SJCRH30 (cell line): ENCODE measurements at regions not wholly inside any gene's neighbourhood (a gene's known extent, or its start where the extent isn't known, plus 50 kb on each side); places are given as distances from the start of the nearest gene placed in this dataset.

Experiments used
- DNase-seq, 2 experiments: peaks; one replicate each; pipeline ENCODE4 v3.0.0-alpha.2; 2015 to 2020
- H3K27ac ChIP-seq: fragments of 250-450 bp; sonication (Bioruptor Pico); 2 replicates; pipeline ENCODE4 v1.5.1; 2020; ENCODE audit warnings: mild to moderate bottlenecking, moderate library complexity
- H3K27me3 ChIP-seq: fragments of 250-450 bp; sonication (Bioruptor Pico); 2 replicates; pipeline ENCODE4 v1.5.1; 2020; ENCODE audit warnings: mild to moderate bottlenecking, moderate library complexity
- H3K36me3 ChIP-seq: fragments of 250-450 bp; sonication (Bioruptor Pico); 2 replicates; pipeline ENCODE4 v1.5.1; 2020; ENCODE audit warnings: mild to moderate bottlenecking, moderate library complexity
- H3K4me1 ChIP-seq: fragments of 250-450 bp; sonication (Bioruptor Pico); 2 replicates; pipeline ENCODE4 v1.5.1; 2020; ENCODE audit warnings: mild to moderate bottlenecking, moderate library complexity
- H3K4me3 ChIP-seq: fragments of 250-450 bp; sonication (Bioruptor Pico); 2 replicates; pipeline ENCODE4 v1.5.1; 2020; ENCODE audit warnings: mild to moderate bottlenecking, moderate library complexity
- H3K9me3 ChIP-seq: fragments of 250-450 bp; sonication (Bioruptor Pico); replicated peaks from 2 replicates; pipeline ENCODE4 v1.5.1; 2020; ENCODE audit warnings: mild to moderate bottlenecking, moderate library complexity

GRCh38 chr22:48944751-48945620 is 882.7 kb downstream of the BRD1 start:
- Histone ChIP-seq H3K4me3 (no peak overlapping the region), H3K9me3 (no peaks in the 10 kb centered on the region), H3K27ac (no peak overlapping the region), H3K36me3 (no peaks in the 10 kb centered on the region), H3K27me3 (peaks cover 49% of the 10 kb centered on the region), H3K4me1 (0 out of 2 replicates have a peak, but pooled peaks cover 5% of the 10 kb centered on the region)
- no peak for DNase-seq

GRCh38 chr22:48944433-48944750 is 883.3 kb downstream of the BRD1 start:
- no peaks in the 10 kb centered on the region for H3K36me3 ChIP-seq
- no peak overlapping the region for H3K4me3 ChIP-seq
- no peak for DNase-seq
- H3K4me1 ChIP-seq: 0 out of 2 replicates have a peak, but pooled peaks cover 5% of the 10 kb centered on the region
- H3K27ac ChIP-seq: no peak overlapping the region
- H3K9me3 ChIP-seq: no peaks in the 10 kb centered on the region
- peaks cover 48% of the 10 kb centered on the region for H3K27me3 ChIP-seq

- Histone ChIP-seq H3K27me3 (peaks cover 48% of the 10 kb centered on the region), H3K4me1 (0 out of 2 replicates have a peak, but pooled peaks cover 5% of the 10 kb centered on the region), H3K9me3 (no peaks in the 10 kb centered on the region), H3K36me3 (no peaks in the 10 kb centered on the region), H3K4me3 (no peak overlapping the region), H3K27ac (no peak overlapping the region)
- DNase-seq: peak in 1 of 2 experiments; percentile 49
Observed at GRCh38 chr22:48943567-48944432, 883.9 kb downstream of the BRD1 start.

- Histone ChIP-seq H3K27me3 (peaks cover 48% of the 10 kb centered on the region), H3K4me1 (0 out of 2 replicates have a peak, but pooled peaks cover 5% of the 10 kb centered on the region), H3K4me3 (no peak overlapping the region), H3K27ac (no peak overlapping the region), H3K9me3 (no peaks in the 10 kb centered on the region), H3K36me3 (no peaks in the 10 kb centered on the region)
- no peak for DNase-seq
Observed at GRCh38 chr22:48942698-48943566, 884.7 kb downstream of the BRD1 start.

- Histone ChIP-seq H3K4me1 (0 out of 2 replicates have a peak, but pooled peaks cover 5% of the 10 kb centered on the region), H3K27me3 (peaks cover 48% of the 10 kb centered on the region), H3K9me3 (no peaks in the 10 kb centered on the region), H3K27ac (no peak overlapping the region), H3K36me3 (no peaks in the 10 kb centered on the region), H3K4me3 (no peak overlapping the region)
- peak in 1 of 2 experiments; percentile 40 for DNase-seq
Observed at GRCh38 chr22:48941903-48942575, 885.6 kb downstream of the BRD1 start.

GRCh38 chr22:48941033-48941902 is 886.4 kb downstream of the BRD1 start:
- no peaks in the 10 kb centered on the region for H3K36me3 ChIP-seq
- H3K27ac ChIP-seq: no peak overlapping the region
- H3K4me1 ChIP-seq: 0 out of 2 replicates have a peak, but pooled peaks cover 5% of the 10 kb centered on the region
- H3K27me3 ChIP-seq: peaks cover 48% of the 10 kb centered on the region
- H3K9me3 ChIP-seq: no peaks in the 10 kb centered on the region
- no peak overlapping the region for H3K4me3 ChIP-seq
- peak in 1 of 2 experiments; percentile 53 for DNase-seq

- no peaks in the 10 kb centered on the region for H3K36me3 ChIP-seq
- DNase-seq: no peak
- peaks cover 44% of the 10 kb centered on the region for H3K27me3 ChIP-seq
- H3K27ac ChIP-seq: no peak overlapping the region
- no peak overlapping the region for H3K4me3 ChIP-seq
- no peaks in the 10 kb centered on the region for H3K9me3 ChIP-seq
- 0 out of 2 replicates have a peak, but pooled peaks cover 5% of the 10 kb centered on the region for H3K4me1 ChIP-seq
Observed at GRCh38 chr22:48940266-48941032, 887.2 kb downstream of the BRD1 start.

GRCh38 chr22:48939441-48940265 is 888.0 kb downstream of the BRD1 start:
- no peaks in the 10 kb centered on the region for H3K9me3 ChIP-seq
- no peak overlapping the region for H3K27ac ChIP-seq
- H3K4me1 ChIP-seq: 0 out of 2 replicates have a peak, but pooled peaks cover 5% of the 10 kb centered on the region
- DNase-seq: no peak
- H3K27me3 ChIP-seq: peaks cover 40% of the 10 kb centered on the region
- no peaks in the 10 kb centered on the region for H3K36me3 ChIP-seq
- no peak overlapping the region for H3K4me3 ChIP-seq

- DNase-seq: no peak
Observed at GRCh38 chr22:48938741-48939140, 888.9 kb downstream of the BRD1 start.

GRCh38 chr22:48937032-48937639 is 890.5 kb downstream of the BRD1 start:
- 0 out of 2 replicates have a peak, but pooled peaks cover 5% of the 10 kb centered on the region for H3K4me1 ChIP-seq
- H3K36me3 ChIP-seq: no peaks in the 10 kb centered on the region
- H3K27me3 ChIP-seq: peaks cover 23% of the 10 kb centered on the region
- no peaks in the 10 kb centered on the region for H3K9me3 ChIP-seq
- H3K27ac ChIP-seq: no peak overlapping the region
- DNase-seq: no peak
- no peak overlapping the region for H3K4me3 ChIP-seq

More at GRCh38 chr22:48938741-48939140, 888.9 kb downstream of the BRD1 start:
- H3K36me3 ChIP-seq: no peaks in the 10 kb centered on the region
- H3K27me3 ChIP-seq: peaks cover 33% of the 10 kb centered on the region
- no peaks in the 10 kb centered on the region for H3K9me3 ChIP-seq
- no peak overlapping the region for H3K27ac ChIP-seq
- no peak overlapping the region for H3K4me3 ChIP-seq
- 0 out of 2 replicates have a peak, but pooled peaks cover 5% of the 10 kb centered on the region for H3K4me1 ChIP-seq

- Histone ChIP-seq H3K4me3 (no peak overlapping the region), H3K27me3 (peaks cover 17% of the 10 kb centered on the region), H3K9me3 (no peaks in the 10 kb centered on the region), H3K4me1 (0 out of 2 replicates have a peak, but pooled peaks cover 2% of the 10 kb centered on the region), H3K27ac (no peak overlapping the region), H3K36me3 (no peaks in the 10 kb centered on the region)
- no peak for DNase-seq
Observed at GRCh38 chr22:48936391-48936790, 891.3 kb downstream of the BRD1 start.
